Stimulated activated CD8-positive, alpha-beta memory T cell treated with anti-CD3 and anti-CD28 coated beads, Interleukin-7, amount 100 ng/mL, for 48 hours (primary cell): ENCODE measurements at regions not wholly inside any gene's neighbourhood (a gene's known extent, or its start where the extent isn't known, plus 50 kb on each side); places are given as distances from the start of the nearest gene placed in this dataset.

Experiments
- DNase-seq, 2 donors: peaks; one replicate each; pipeline ENCODE4 v3.0.0-alpha.2; 2020; ENCODE audit warnings: low read depth in 1 of 2; ENCODE audit errors: extremely low read depth in 1 of 2

DNA sequence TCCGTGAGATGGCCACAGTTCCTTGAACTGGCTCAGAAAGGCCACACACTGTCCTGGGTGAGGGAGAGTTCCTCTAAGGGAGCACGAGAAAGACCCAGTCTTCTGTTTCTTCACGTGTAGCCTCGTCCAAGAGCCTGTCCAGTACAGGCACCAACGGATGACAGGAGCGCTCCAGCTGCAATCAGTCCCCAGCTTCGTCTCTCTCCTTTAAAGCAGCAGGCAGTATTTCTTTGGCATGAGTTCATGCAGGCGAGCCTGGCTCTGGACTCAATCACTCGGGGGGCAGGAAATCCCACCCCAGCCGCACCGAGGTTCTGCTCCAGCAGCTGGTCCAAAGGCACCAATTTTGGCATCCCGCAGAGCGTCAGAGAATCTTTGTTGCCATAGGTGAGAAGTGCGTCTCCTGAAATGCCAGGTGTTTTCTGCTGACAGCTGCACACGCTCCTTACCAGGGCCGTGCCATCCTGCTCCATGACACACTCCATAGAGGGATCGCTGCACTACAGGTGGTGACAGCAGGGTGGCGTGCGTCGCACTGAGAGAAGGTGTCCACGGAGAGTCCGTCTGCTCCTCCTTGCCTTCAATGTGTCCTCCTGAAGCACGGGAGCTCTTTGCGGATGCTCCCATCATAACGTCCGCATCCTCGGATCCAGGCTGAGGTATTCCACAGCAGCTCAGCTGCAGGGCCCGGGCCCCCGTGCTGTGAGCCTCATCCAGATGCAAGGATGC is 59.6 kb upstream of the AFDN start:
- DNase-seq, result no peak

DNA sequence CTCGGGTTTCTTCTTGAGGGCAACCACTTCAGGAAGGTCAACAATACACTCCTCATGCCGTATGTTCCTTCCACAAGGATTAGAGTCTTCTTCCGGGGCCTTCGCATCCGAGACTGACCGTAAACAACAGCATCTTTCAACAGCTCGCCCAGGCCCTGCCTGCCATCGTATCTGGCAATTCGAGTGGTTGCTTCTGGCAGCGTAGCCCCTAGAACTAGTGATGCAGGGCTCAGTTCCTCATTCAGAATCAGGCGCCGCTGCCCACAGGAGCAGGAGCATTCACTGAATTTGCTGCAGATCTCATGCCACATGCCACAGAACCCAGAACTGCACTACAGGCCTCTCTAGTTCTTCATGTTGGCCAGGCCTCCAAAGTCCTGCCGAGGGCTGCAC is 59.0 kb upstream of the AFDN start:
- DNase-seq, result no peak

DNA sequence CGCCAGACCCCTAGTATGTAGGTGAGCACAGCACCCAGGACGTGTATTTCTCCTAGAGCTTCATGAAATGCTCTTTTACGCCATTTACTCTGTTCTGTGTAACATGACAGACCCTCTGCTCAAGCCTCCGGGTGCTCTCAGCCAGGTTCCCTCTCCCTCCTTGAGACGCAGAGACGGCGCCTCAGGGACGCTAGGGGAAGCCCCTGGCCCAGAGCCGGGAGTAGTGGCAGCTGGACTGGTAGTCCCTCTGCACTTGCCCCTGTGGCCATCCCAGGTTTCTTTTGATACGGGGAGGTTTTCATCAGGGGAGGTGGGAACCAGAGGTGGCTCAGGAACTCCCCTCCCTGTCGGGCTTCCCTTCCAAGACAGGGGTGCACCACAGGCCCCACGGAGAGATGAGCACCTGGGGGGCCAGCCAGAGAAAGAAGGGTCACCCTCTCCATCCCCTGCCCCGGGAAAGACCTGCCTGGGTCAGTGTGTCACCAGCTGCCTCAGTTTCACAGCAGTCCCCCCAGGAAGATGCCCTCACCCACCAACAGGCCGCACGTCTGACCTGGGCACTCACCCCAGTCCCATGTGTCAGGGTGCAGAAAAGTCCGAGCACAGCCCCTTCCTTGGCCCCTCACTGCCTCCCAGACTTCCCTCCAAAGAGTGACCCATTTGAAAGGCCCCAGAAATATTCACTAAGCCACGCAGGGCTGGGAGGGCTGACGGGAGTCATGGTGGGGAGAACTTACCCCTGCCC is 58.1 kb upstream of the AFDN start:
- DNase-seq, result no peak

DNA sequence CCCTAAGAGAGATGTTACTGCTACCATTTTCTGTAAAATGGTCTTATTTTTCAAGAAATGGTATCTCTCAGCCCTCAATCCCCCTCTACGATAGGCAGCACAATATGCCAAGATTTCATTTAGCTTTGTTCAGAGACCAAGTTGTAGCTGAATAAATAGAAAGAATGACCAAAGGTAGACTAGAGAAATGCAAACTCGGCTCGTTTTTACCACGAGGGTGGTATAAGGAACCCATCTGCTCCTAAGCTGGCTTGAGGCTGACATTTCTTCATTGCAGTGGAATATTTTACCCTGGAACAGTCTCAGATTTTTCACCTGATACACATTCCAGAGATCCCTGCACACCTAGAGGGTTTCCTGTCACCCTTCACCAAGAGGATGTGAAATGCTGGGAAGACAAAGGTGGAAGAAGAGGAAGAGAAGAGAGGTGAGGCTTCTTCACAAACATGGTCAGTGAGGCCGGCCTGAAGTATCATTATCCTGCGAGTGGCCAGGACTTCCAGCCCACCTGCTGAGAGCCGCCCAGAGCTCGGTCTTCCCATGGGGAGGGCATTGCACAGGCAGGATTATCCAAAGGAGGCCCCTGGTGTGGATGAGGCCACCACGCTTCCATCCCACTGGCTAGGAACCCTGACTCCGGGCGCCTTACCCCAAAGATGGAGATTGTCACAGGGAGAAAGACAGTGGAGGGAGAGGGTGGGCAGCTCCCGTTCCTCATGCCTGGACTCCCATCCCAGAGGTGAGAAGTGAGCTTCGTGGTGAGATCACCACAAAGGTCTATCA is 57.1 kb upstream of the AFDN start:
- DNase-seq, result no peak

DNA sequence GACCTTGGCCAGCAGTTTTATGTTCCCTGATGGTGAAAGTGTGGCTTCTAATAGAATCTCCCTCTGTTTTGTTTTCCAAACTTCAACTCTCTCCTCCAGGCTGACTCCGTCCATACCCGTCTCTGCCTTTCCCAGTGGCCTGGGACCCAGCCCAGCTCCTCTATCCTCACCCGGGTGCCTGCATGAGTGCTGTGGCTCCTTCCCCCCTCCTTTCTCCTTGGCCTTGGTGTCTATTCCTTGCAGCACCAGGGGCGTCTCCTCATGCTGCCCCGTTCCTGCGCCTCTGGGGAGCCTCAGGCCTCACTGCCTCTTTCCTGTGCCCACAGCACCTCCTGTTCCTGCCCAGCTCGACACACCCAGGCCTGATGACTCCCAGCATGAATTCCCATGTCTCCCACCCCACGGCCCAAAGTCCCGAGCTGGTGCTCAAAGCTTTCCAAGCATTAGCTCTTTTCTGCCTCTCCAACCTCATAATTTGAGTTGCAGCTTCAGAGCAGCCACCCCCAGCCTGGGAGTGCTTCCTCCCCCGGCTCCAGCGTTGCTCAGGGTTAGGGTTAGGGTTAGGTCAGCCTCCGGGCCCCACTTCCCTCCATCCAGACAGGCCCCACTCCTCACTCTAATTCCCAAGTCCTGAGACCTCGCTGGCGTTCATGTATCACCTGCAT is 56.3 kb upstream of the AFDN start:
- no peak for DNase-seq

DNA sequence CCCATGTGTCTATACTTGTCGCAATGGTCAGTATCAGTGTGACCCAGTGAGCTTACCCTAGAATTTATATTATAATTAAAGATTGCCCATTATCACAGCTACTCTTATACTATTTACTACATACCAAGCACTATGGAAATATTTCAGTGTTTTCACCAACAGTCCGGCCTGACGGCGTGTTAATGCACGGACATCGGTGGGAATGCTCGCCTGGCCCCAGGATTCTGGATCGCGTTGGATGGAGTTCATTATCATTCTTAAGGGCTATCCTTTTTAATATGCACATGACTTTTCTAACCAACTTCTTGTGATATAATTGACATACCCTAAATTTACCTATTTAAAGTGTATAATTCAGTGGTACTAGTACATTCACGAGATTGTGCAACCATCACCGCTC is 51.8 kb upstream of the AFDN start:
- DNase-seq, result no peak

DNA sequence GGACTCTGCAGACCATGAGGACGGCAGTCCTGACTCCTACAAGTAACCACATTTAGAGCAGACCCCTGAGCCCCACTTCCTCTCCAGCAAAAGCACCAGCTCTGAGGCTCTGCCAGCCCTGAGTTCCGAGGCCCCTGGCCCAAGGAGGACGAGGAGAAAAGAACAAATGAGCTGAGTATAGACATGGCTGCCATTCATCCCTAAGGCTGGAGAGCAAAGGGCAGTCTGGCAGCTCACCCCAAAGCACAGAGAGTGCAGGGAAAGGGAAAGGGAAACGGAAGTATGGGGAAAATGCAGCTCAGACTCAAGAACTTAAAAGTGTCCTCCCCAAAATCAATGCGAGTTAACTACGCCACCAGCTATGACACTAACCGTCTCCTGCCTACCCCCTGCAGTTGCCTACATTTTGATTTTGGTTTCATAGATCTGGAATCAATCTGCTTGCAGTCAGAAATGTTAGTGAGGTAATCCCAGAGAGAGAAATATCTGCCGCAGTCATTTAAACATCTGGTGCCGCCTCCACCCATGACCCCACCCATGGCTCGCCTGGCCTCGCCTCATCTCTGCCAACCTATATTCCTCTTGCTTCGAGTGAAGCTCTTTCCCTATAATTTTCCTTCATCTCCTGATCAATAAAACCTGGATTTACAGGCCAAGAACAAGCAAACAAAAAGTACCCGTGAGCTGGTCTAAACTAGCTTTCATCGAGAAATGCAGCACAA is 49.6 kb upstream of the AFDN start:
- no peak for DNase-seq
